HG03175 (cell line): ENCODE measurements at regions not wholly inside any gene's neighbourhood (a gene's known extent, or its start where the extent isn't known, plus 50 kb on each side); places are given as distances from the start of the nearest gene placed in this dataset.
"Not testable (repeated sequence)": the region's sequence is repeated elsewhere in the genome, so short reads cannot be mapped to it uniquely, and the experiment has no call there.

Experiments
- ATAC-seq: cut with Tn5 transposase; IDR thresholded peaks from one replicate; pipeline ENCODE4 v1.9.1; 2021; ENCODE audit warnings: mild to moderate bottlenecking, moderate library complexity; ENCODE audit not compliant: unreplicated experiment

GRCh38 chr18:34521040-34521439, 189.1 kb upstream of the DTNA start:
- ATAC-seq: no peak

GRCh38 chr18:34522603-34523002, 187.5 kb upstream of the DTNA start:
- no peak for ATAC-seq

- ATAC-seq: no peak
These were observed 184.9 kb upstream of the DTNA start for GRCh38 chr18:34525244-34525643.

DNA sequence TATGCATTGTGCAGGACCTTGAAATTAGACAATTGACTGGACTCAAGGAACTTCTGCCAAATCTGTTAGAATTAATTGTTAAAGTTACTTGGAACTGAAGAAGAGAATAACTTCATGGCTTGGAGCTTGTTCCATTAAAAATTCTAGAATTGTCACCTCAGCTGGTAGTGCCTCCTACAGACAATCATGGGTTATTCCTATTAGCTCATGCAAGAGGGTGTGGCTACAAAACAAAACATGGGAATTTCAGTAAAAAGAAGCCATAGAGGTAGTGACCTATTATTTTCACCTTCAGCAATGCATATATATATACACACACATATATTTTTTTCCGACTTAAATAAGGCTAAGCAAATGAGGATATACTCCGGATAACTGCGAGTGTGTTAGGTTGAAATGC, 181.9 kb upstream of the DTNA start:
- no peak for ATAC-seq

DNA sequence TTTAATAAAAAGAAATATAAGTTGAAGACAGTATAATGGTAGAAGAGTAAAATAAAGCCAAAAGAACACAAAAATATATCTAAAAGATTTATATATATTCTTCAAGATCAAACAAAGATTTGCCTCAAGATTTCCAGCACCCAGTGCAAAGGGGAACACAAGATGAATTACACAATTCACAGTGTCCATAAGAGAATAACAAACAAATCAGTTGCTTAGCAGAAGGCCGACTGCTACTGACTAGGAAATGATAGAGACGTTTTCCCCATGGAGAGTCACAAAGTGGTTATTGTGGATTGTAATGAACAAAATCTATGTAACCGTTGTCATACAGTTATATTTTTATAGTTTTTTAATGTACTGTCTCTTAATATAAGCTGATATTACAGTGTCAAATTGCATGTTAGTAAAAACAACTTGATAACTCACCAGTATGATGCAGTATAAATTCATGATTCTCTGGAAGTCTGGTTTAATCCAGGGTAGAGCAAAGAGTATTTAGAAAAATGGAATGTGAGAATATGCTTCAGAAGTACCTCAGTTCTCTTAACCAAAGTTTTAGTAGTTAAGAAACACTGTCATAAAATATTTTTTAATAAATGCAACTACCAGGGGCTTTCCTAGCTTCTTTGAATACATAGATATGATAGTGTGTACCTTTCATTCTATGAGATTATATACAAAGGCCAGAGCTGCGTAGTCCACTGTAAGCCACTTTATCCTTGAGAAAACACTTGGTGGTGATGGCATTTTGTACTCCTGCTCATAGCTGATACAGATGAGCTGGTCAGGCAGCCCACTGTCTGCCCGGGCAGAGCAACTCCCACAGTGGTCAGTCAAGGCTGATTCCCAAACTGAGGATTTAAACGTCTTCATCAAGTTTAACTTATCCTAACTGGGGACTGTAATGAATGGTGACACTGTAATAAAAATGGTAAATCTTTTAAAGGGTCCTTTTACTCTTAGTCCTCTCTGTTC, 180.5 kb upstream of the DTNA start:
- no peak for ATAC-seq

DNA sequence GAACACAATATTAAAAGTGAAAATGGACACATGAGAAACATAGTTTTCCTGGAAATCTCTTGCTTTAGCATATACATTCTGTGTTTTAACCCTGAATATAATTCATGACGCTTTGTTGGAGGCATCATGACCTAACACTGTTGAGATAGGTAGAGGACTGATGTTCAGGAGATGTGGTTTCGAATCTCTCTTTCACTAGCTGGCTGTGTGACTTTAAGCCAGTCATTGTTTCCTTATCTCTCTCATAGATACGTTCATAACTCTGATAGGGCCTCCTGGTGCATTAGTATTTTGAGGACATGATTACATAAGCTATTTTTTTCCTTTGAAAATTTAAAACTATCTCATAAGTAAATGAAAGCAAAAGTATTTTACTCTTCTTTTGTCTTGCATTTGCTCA, 179.0 kb upstream of the DTNA start:
- ATAC-seq: no peak

DNA sequence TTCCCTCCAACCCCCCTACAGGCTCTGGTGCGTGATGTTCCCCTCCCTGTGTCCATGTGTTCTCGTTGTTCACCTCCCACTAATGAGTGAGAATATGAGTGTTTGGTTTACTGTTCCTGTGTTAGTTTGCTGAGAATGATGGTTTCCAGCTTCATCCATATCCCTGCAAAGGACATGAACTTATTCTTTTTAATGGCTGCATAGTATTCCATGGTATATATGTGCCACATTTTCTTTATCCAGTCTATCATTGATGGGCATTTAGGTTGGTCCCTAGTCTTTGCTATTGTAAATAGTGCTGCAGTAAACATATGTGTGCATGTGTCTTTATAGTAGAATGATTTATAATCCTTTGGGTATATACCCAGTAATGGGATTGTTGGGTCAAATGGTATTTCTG, 175.5 kb upstream of the DTNA start:
- ATAC-seq: not testable (repeated sequence)

DNA sequence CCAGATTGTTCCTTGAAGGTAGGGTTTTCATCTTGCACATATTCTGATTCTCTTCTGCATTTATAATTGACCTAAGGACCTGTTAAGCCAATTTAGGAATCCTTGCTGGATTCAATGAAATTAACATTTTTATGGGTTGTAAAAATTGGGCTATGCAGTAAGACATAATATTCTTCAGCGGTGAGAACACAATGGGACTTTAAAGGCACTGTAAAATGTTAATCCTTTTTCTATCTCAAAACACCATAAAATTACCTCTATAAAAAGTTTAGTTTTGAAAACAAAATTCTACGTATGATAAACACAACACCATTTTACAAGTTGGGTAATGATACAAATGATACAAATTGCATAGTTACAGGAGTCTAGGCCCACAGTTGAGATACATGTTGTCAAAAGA, 169.2 kb upstream of the DTNA start:
- ATAC-seq: no peak

DNA sequence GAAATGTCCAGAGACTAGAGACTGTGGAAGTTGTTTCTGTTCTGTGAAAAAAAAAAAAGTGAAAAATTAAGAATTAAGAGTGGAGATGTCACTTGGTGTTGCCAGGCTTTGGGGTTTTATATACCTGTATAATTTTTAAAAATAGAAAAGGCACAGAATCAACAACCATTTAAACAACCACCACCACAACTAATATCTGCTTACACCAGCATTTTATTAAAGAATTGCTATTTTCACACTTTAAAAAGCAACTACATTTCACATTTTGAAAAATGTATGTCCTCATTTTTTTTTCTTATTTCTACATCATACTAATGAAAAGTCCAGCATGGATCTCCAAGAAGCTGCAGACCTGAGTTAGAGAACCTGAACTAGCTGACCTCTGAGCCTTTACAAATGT, 167.5 kb upstream of the DTNA start:
- ATAC-seq: no peak

- no peak for ATAC-seq
These were observed 166.7 kb upstream of the DTNA start for GRCh38 chr18:34543356-34543755.

DNA sequence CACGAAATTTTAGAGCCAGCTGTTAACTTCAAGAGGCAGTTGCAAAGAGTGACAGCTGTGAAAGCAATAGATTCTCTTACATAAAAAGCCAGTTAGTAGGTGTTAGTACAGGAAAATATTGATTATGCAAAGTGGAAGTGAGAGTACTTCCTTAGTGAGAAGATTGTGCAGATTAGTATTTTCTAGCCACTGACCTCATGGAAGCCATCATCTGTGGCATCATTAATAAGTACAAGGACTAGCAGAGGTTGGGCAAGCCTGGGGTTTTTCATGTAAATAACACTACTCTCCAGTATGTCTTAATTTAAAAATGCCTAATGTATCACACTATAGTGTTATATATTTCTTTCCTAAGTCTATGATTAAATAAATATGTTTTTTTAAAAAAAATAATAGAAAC, 166.2 kb upstream of the DTNA start:
- ATAC-seq: no peak

DNA sequence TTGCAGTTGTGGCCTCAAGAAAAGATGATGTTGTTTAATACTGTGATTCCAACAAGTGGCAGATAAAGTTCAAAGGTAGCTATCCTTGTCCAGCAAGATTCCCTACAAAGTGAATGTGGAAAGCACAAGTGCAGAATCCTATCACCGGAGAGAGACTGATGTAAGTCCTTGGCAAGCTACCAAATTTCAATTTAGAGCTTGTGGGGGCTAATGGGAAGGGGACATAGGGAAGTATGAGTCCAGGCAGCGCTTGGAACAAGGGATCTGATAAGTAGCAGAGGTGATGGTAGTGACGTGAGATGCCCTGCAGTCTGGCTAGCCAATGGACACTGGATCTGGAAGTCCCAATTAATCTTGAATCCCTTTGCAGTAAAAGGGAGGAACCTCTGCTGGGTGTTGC, 165.2 kb upstream of the DTNA start:
- no peak for ATAC-seq

- no peak for ATAC-seq
These were observed 161.8 kb upstream of the DTNA start for GRCh38 chr18:34548120-34548972.

GRCh38 chr18:34548973-34549294, 161.2 kb upstream of the DTNA start:
- ATAC-seq: no peak

GRCh38 chr18:34549367-34549766, 160.7 kb upstream of the DTNA start:
- no peak for ATAC-seq

GRCh38 chr18:34550156-34550555, 159.9 kb upstream of the DTNA start:
- ATAC-seq: no peak

DNA sequence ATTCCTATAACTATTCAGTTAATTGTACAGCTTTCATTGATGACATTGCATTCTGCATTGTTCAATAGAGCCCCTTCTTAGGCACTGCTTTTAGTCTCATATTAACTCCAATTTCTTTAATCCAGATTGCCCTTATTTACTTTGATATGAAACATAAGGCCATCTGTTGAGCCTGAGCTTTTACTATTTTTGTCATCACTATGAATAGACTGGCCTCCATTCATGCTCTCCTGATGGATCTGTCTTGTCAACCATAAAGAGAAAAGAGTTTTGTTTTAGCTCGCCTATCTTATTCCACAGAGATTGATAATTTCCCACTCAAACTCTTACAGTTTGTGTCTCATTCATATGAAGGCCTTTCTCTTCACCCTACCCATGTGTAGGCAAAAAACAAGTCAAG, 159.2 kb upstream of the DTNA start:
- no peak for ATAC-seq

DNA sequence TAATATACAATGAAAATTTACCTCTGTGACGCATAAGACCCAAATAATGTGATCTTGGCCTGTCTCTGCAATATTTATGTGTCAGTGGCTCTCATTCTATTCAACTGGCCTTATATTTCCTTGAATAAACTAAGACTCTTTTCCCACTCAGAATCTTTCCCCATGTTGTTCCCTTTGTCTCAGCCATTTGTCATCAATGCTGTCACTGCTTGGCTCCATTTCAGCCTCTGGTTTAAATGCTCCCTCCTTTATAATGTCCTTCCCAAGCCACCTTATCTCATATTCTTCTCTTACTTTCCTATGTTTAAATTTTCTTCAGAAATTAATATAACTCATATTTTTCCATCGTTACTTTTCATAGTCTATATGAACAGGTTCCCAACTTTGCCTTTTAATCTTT, 158.3 kb upstream of the DTNA start:
- no peak for ATAC-seq

DNA sequence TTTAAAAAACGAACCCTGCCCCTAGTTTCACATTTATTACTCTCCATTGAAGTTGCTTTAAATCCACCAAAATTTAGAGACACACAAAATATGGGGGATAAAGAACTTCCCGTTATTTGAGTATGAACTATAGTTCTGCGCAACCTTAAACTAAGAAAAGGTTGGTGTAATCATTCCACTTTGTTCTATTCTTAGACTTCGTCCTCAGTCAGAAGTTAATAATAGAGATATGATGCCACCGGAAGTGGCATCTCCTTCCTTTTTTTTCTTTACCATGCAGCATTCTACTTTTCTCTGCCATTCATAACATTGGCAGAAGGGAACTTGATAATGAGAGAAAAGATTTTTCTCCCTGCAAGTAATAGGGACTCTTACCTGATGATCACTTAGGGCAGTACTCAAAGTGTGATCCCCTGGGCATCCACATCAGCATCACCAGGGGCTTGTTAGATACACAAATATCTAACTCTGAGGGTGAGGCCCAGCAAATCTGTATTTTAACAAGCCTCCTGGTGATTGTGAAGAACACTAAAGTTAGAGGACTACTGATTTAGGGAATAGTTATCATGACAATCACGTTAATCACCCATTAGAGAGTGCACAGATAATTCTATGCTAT, 147.7 kb upstream of the DTNA start:
- no peak for ATAC-seq

GRCh38 chr18:34567857-34568256, 142.2 kb upstream of the DTNA start:
- no peak for ATAC-seq

- ATAC-seq: no peak
These were observed 133.5 kb upstream of the DTNA start for GRCh38 chr18:34576622-34577021.

DNA sequence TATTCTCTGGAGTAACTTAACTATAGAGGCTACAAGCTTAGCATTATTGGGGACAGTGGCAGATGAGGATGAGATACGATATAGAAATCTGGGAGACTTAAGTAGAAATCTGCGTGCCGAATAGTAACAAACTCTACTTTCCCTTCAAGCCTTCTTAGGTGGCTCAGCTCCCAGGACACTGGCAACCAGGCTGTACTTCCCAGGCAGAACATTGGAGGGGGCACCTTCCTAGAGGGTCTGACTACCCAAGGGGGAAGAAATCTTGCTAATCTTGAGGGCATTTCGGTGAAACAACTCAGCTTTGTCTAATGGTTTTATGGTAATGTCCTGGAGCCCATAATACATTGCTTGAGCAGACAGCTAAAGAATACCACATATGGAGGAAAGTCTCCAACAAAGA, 126.2 kb upstream of the DTNA start:
- ATAC-seq: no peak
